LNCaP clone FGC (cell line): ENCODE measurements at regions not wholly inside any gene's neighbourhood (a gene's known extent, or its start where the extent isn't known, plus 50 kb on each side); places are given as distances from the start of the nearest gene placed in this dataset.

Experiments
- DNase-seq: peaks from one replicate; pipeline ENCODE4 v3.0.0-alpha.2; 2011; ENCODE audit warnings: low read depth
- H3K4me3 ChIP-seq: 2 replicates; pipeline ENCODE4 v1.5.1; 2011; ENCODE audit warnings: mild to moderate bottlenecking, low read depth, low read length, control low read depth
- TF ChIP-seq, protein P1 (sequence below): IDR thresholded peaks from 2 replicates; pipeline ENCODE4 v1.5.1; 2012; ENCODE audit warnings: mild to moderate bottlenecking; ENCODE audit not compliant: control insufficient read depth, insufficient read depth; ENCODE audit errors: extremely low read depth

DNA sequence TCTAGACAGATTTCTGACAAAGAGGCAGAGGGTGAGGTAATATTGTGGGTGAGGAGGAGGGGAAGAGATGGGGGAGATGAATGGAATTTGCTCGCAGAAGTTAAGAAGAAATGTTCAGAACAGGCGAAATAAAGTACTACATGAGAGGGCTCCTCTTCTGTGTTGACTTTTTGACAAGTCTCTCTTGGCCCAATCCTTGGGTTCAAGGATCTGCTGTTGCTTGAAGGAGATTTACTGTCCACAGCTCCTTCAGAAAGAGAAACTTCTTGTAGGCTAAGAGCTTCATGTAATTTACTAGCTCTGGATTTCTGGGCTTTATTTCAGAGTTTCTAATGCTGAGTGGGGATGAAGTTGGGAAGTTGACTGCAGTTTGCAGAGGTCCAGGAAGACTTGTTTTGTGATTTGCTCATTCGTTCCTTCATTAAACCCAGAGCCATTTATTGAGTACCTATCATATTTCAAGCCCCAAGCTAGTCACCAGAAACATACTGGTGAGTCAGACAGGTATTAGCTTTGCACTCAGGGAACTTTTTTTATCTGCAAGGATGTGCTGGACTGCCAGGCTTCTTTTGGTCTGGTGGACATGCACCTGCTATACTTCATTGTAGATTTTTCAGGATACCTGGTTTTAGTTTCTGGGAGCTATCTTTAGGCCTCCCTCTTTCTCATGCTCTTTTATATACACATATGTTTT is 402.9 kb upstream of the CLINT1 start:
- H3K4me3 ChIP-seq = no peak overlapping the region
- DNase-seq = no peak
- TF ChIP-seq, protein P1, sequence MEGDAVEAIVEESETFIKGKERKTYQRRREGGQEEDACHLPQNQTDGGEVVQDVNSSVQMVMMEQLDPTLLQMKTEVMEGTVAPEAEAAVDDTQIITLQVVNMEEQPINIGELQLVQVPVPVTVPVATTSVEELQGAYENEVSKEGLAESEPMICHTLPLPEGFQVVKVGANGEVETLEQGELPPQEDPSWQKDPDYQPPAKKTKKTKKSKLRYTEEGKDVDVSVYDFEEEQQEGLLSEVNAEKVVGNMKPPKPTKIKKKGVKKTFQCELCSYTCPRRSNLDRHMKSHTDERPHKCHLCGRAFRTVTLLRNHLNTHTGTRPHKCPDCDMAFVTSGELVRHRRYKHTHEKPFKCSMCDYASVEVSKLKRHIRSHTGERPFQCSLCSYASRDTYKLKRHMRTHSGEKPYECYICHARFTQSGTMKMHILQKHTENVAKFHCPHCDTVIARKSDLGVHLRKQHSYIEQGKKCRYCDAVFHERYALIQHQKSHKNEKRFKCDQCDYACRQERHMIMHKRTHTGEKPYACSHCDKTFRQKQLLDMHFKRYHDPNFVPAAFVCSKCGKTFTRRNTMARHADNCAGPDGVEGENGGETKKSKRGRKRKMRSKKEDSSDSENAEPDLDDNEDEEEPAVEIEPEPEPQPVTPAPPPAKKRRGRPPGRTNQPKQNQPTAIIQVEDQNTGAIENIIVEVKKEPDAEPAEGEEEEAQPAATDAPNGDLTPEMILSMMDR = no peak

DNA sequence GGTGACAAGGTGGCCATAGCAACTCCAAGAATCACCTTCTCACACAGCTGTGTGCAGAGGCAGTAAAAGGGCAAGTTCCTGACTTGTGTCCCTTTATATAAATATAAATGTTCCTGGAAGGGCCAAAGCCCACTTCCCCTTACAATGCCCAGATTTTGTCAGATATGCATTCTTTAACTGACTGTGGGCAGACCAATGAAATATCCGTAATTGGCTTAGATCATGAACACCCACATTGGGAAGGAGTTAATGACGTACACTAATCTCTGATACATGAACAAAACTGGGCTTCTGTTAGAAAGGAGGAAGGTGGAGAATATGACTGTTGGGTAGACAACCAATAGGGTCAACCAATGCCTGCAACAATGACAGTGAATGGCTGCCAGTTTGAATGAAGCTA is 397.2 kb upstream of the CLINT1 start:
- TF ChIP-seq, protein P1 = no peak
- no peak overlapping the region for H3K4me3 ChIP-seq
- no peak for DNase-seq

DNA sequence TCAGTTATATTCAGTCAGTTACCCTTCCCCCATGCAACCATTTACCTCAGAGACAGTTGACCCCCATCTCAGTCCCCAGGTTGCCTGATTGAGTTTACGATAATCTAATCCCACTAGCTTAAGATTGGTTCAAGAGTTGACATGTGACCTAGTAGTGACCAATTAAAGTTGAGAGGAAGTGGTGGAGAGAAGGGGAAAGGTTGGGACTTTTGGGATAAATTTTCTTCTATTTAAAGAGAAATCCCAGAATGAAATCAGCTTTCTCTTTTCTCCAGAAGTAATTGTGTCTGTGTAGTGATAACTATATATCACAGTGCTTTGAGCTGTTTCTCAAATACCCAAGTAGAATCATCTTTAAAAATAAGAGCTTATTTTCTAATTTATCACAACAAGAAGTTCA is 396.7 kb upstream of the CLINT1 start:
- TF ChIP-seq, protein P1 = no peak
- no peak for DNase-seq

DNA sequence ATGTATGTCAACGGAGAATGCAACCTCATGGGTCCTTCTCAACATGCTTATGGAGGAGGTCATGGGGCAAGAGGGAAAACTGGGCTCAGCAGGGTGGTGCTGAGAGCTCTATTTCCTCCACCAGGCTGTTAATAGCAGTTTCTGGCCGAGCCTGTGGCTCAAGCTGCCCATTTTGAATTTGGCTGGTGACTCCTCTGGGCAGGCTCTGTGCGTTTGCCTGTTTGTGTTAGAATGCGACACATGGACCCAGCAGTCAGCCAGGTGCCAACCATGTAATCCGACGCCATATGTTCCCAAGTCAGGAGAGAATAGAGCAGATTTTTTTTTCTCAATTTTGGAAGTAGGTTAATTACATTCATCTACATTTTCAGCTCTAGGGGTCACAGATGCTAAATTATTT is 387.7 kb upstream of the CLINT1 start:
- DNase-seq = no peak
- no peak overlapping the region for H3K4me3 ChIP-seq
- TF ChIP-seq, protein P1 = no peak

More for the DNA sequence above, 396.7 kb upstream of the CLINT1 start:
- H3K4me3 ChIP-seq = no peak overlapping the region

DNA sequence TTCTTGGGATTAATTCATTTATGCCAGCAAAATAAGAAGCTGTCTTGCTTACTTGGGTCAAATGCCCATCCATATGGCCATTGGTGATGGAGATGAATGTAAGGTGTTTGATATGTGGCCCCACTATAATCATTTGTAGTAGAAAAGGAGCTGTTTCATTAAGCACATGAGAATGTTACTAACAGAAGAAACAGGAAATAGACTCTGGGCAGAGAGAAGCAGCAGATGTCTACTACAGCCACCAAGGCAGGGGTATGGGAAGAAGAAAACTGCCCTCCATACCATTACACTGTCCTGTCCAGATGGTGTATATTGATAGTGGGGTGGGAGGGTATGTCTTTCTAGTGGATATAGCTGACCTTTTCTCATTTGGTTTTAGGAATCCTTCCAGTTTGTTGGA is 386.6 kb upstream of the CLINT1 start:
- DNase-seq = no peak
- TF ChIP-seq, protein P1 = no peak
- no peak overlapping the region for H3K4me3 ChIP-seq

DNA sequence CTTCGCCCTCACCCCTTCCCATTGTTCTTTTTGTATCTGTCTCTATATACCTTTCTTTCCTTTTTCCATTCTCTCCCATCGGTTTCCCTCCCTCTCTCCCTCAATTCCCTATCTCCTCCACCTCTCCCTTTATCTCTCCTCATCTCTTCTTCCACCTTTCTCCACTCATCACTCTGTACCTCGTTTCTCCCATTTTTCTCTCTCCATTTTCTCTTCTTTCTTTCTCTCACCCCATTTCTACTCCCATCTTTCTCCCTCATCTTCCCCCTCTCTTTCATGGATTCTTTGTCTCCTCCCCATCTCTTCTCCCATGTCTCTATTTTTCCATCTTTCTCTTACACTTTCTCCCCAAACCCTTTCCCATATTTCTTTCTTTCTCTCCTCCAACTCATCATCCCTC is 385.9 kb upstream of the CLINT1 start:
- TF ChIP-seq, protein P1 = no peak
- no peak for DNase-seq
- no peak overlapping the region for H3K4me3 ChIP-seq

DNA sequence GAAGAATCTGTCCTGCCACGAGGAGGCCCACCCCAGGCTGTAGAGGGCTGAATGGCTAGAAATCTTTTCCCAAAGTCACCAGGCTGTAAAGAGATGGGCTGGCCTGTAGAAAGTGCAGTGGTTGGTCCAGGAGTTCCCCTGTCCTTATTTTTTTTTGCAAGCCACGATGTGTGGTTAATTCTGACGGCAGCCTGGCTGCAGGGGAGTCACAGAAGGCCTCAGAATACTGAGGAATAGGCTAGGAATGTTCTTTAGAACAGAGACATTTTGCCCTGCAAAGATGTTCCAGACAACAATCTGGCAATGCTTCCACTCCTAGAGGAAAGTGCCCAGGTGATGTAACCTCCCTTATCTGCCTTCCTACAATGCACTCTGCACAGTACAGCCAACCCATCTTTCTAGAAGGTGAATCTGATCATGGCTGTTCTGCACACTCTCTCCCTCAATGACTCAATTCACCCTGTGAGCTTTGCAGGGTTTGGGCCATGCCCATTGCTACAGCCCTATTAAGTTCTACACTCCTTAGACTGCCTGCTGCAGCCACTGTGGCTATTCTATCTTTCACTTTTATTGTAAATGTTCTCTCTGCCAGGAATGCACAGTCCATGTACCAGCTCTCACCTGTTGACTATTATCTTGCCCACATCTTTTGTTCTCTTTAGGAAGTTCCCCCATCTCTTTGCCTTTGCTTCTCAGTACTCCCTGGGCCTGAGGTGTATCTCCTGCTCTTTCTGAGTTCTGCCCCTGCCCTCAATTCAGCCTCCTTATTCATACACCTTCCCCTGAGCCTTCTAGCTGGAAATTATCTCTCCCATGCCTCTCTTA is 377.8 kb upstream of the CLINT1 start:
- TF ChIP-seq, protein P1 = no peak
- no peak overlapping the region for H3K4me3 ChIP-seq
- DNase-seq = no peak
